ENCODE measurements at regions not wholly inside any gene's neighbourhood (a gene's known extent, or its start where the extent isn't known, plus 50 kb on each side); places are given as distances from the start of the nearest gene placed in this dataset.

- DNase-seq: no peak
- no peaks in the 10 kb centered on the region for H3K36me3 ChIP-seq (ENCODE audit: control insufficient read depth, insufficient read depth, low read length)
- no peak overlapping the region for H3K9ac ChIP-seq (ENCODE audit: extremely low read depth, low read length, poor library complexity, severe bottlenecking)
- no peaks in the 10 kb centered on the region for H3K27me3 Mint-ChIP-seq (ENCODE audit: insufficient read depth)
- H3K36me3 Mint-ChIP-seq (ENCODE audit: low read depth): no peaks in the 10 kb centered on the region
- no peaks in the 10 kb centered on the region for H3K4me1 Mint-ChIP-seq
- H3K4me3 ChIP-seq (ENCODE audit: low read length): no peak overlapping the region
- H3K27me3 ChIP-seq (ENCODE audit: control insufficient read depth, insufficient read depth, low read length, poor library complexity, severe bottlenecking): no peaks in the 10 kb centered on the region
- H3K27ac ChIP-seq (ENCODE audit: low read depth, low read length): no peak overlapping the region
- no peak overlapping the region for H3K4me3 Mint-ChIP-seq
- peaks cover 11% of the 10 kb centered on the region for H3K9me3 Mint-ChIP-seq
- no peak overlapping the region for H3K27ac Mint-ChIP-seq
- H3K9me3 ChIP-seq (ENCODE audit: control insufficient read depth, low read length): no peaks in the 10 kb centered on the region
- no peak for TF ChIP-seq CTCF (conservative IDR thresholded peaks at IDR 0.05)
- no peaks in the 10 kb centered on the region for H3K4me1 ChIP-seq (ENCODE audit: control insufficient read depth, insufficient read depth, low read length)
These were observed 123.0 kb upstream of the TET2 start for GRCh38 chr4:105023668-105024055.

- H3K27ac Mint-ChIP-seq: no peak overlapping the region
- peaks cover 4% of the 10 kb centered on the region for H3K9me3 Mint-ChIP-seq
- Histone ChIP-seq H3K4me1 (ENCODE audit: control insufficient read depth, insufficient read depth, low read length) (no peaks in the 10 kb centered on the region), H3K36me3 (ENCODE audit: control insufficient read depth, insufficient read depth, low read length) (no peaks in the 10 kb centered on the region), H3K27me3 (ENCODE audit: control insufficient read depth, insufficient read depth, low read length, poor library complexity, severe bottlenecking) (no peaks in the 10 kb centered on the region), H3K9me3 (ENCODE audit: control insufficient read depth, low read length) (no peaks in the 10 kb centered on the region), H3K4me3 (ENCODE audit: low read length) (no peak overlapping the region), H3K9ac (ENCODE audit: extremely low read depth, low read length, poor library complexity, severe bottlenecking) (no peak overlapping the region), H3K27ac (ENCODE audit: low read depth, low read length) (no peak overlapping the region)
- peak; percentile 66 for DNase-seq
- no peak overlapping the region for H3K4me3 Mint-ChIP-seq
- WGBS, 2 experiments (ENCODE audit: insufficient coverage in 1 of 2, insufficient read length in 1 of 2): 83 to 100% methylated on average over 1 to 2 of the region's 2 CpGs
- H3K27me3 Mint-ChIP-seq (ENCODE audit: insufficient read depth): peaks cover 3% of the 10 kb centered on the region
- H3K36me3 Mint-ChIP-seq (ENCODE audit: low read depth): no peaks in the 10 kb centered on the region
- no peaks in the 10 kb centered on the region for H3K4me1 Mint-ChIP-seq
- TF ChIP-seq CTCF (conservative IDR thresholded peaks at IDR 0.05): peak; percentile 58
These were observed 121.2 kb upstream of the TET2 start for GRCh38 chr4:105025263-105026017.

- Mint-ChIP-seq H3K4me3 (no peak overlapping the region), H3K27ac (no peak overlapping the region), H3K4me1 (no peaks in the 10 kb centered on the region), H3K27me3 (ENCODE audit: insufficient read depth) (peaks cover 5% of the 10 kb centered on the region), H3K36me3 (ENCODE audit: low read depth) (no peaks in the 10 kb centered on the region), H3K9me3 (peaks cover 2% of the 10 kb centered on the region)
- Histone ChIP-seq H3K9ac (ENCODE audit: extremely low read depth, low read length, poor library complexity, severe bottlenecking) (no peak overlapping the region), H3K9me3 (ENCODE audit: control insufficient read depth, low read length) (no peaks in the 10 kb centered on the region), H3K36me3 (ENCODE audit: control insufficient read depth, insufficient read depth, low read length) (no peaks in the 10 kb centered on the region), H3K4me3 (ENCODE audit: low read length) (no peak overlapping the region), H3K27ac (ENCODE audit: low read depth, low read length) (no peak overlapping the region), H3K27me3 (ENCODE audit: control insufficient read depth, insufficient read depth, low read length, poor library complexity, severe bottlenecking) (peaks cover 8% of the 10 kb centered on the region), H3K4me1 (ENCODE audit: control insufficient read depth, insufficient read depth, low read length) (no peaks in the 10 kb centered on the region)
- TF ChIP-seq CTCF (conservative IDR thresholded peaks at IDR 0.05): no peak
- DNase-seq: no peak
- 94 to 100% methylated on average over 1 of the region's 1 CpG for WGBS, 2 experiments (ENCODE audit: insufficient coverage in 1 of 2, insufficient read length in 1 of 2)
These were observed 109.7 kb upstream of the TET2 start for GRCh38 chr4:105036991-105037390.
